ENCODE measurements at regions not wholly inside any gene's neighbourhood (a gene's known extent, or its start where the extent isn't known, plus 50 kb on each side); places are given as distances from the start of the nearest gene placed in this dataset.

DNA sequence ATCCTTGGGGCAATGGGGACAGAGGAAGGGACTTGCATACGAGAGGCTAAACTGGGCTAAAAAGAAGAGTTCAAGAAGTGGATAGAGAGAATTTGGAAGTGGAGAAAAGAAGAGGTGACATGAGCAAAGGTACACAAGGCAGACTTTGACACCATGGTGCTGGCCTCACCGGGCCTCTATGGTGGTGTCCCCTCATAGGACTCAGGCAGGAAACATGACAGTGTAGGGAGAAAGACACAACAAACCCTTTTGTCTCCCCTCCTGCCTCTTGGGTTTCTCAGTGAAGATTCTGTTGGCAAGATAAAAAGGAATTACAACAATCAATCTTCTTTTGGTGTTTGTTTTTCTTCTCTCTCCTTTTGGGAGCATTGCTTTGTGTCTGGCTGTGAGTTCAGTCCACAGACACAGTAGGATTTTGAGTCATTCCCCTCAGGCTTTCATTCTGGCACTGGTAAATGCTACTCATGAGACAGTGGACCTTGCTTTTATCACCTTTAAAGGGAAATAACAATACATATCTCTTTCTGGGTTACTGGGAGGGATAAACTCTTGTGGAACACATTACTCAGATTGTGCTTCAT, 827.7 kb downstream of the TNS3 start:
- Histone ChIP-seq H3F3A (replicated peaks; ENCODE audit: low read depth) (no peaks in the 10 kb centered on the region), H4K20me1 (replicated peaks; ENCODE audit: insufficient read depth) (no peaks in the 10 kb centered on the region), H3K9me2 (ENCODE audit: insufficient read depth) (no peaks in the 10 kb centered on the region; the same call in 1 of the 2 replicates), H3K4me1 (ENCODE audit: insufficient read depth) (no peaks in the 10 kb centered on the region), H3K27me3 (ENCODE audit: insufficient read depth) (no peaks in the 10 kb centered on the region), H3K27ac (ENCODE audit: low read depth) (no peak overlapping the region), H3K4me2 (no peak overlapping the region), H3K4me3 (no peak overlapping the region), H2AFZ (no peak overlapping the region), H3K79me2 (replicated peaks; ENCODE audit: insufficient read depth) (no peaks in the 10 kb centered on the region), H3K36me3 (ENCODE audit: insufficient read depth) (no peaks in the 10 kb centered on the region; the same call in 1 of the 2 replicates)
- Mint-ChIP-seq H3K27ac (no peak overlapping the region), H3K36me3 (ENCODE audit: low read depth) (no peaks in the 10 kb centered on the region), H3K4me1 (peaks cover 2% of the 10 kb centered on the region; the same call in 1 of the 3 replicates), H3K27me3 (ENCODE audit: insufficient read depth, low read depth, poor library complexity) (peaks cover 4% of the 10 kb centered on the region), H3K4me3 (no peak overlapping the region), H3K9me3 (no peaks in the 10 kb centered on the region)
- DNase-seq (ENCODE audit: low spot score) (no peak), ATAC-seq (no peak)
- TF ChIP-seq CREB1 (CRISPR knock-in tag; IDR thresholded peaks at IDR 0.05; ENCODE audit: low read depth) (no peak), POLR2AphosphoS5 (IDR thresholded peaks at IDR 0.05; ENCODE audit: low read depth) (no peak), EZH2 (IDR thresholded peaks at IDR 0.05; ENCODE audit: low read depth, unreplicated experiment) (no peak), EZH2phosphoT487 (IDR thresholded peaks at IDR 0.05; ENCODE audit: unreplicated experiment) (no peak), ZNF114 (CRISPR knock-in tag; IDR thresholded peaks at IDR 0.05) (no peak), NANOG (IDR thresholded peaks at IDR 0.05; ENCODE audit: borderline replicate concordance) (no peak), ZNF331 (CRISPR knock-in tag; IDR thresholded peaks at IDR 0.05; ENCODE audit: low read depth) (no peak), JUNB (IDR thresholded peaks at IDR 0.05; ENCODE audit: unreplicated experiment) (no peak), ZNF462 (CRISPR knock-in tag; IDR thresholded peaks at IDR 0.05) (no peak), STAT1 (IDR thresholded peaks at IDR 0.05; ENCODE audit: unreplicated experiment) (no peak)
- TF ChIP-seq, protein P1, sequence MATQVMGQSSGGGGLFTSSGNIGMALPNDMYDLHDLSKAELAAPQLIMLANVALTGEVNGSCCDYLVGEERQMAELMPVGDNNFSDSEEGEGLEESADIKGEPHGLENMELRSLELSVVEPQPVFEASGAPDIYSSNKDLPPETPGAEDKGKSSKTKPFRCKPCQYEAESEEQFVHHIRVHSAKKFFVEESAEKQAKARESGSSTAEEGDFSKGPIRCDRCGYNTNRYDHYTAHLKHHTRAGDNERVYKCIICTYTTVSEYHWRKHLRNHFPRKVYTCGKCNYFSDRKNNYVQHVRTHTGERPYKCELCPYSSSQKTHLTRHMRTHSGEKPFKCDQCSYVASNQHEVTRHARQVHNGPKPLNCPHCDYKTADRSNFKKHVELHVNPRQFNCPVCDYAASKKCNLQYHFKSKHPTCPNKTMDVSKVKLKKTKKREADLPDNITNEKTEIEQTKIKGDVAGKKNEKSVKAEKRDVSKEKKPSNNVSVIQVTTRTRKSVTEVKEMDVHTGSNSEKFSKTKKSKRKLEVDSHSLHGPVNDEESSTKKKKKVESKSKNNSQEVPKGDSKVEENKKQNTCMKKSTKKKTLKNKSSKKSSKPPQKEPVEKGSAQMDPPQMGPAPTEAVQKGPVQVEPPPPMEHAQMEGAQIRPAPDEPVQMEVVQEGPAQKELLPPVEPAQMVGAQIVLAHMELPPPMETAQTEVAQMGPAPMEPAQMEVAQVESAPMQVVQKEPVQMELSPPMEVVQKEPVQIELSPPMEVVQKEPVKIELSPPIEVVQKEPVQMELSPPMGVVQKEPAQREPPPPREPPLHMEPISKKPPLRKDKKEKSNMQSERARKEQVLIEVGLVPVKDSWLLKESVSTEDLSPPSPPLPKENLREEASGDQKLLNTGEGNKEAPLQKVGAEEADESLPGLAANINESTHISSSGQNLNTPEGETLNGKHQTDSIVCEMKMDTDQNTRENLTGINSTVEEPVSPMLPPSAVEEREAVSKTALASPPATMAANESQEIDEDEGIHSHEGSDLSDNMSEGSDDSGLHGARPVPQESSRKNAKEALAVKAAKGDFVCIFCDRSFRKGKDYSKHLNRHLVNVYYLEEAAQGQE (IDR thresholded peaks at IDR 0.05; ENCODE audit: unreplicated experiment): no peak
- TF ChIP-seq, protein P2, sequence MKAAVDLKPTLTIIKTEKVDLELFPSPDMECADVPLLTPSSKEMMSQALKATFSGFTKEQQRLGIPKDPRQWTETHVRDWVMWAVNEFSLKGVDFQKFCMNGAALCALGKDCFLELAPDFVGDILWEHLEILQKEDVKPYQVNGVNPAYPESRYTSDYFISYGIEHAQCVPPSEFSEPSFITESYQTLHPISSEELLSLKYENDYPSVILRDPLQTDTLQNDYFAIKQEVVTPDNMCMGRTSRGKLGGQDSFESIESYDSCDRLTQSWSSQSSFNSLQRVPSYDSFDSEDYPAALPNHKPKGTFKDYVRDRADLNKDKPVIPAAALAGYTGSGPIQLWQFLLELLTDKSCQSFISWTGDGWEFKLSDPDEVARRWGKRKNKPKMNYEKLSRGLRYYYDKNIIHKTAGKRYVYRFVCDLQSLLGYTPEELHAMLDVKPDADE (IDR thresholded peaks at IDR 0.05): no peak
- TF ChIP-seq, protein P3, sequence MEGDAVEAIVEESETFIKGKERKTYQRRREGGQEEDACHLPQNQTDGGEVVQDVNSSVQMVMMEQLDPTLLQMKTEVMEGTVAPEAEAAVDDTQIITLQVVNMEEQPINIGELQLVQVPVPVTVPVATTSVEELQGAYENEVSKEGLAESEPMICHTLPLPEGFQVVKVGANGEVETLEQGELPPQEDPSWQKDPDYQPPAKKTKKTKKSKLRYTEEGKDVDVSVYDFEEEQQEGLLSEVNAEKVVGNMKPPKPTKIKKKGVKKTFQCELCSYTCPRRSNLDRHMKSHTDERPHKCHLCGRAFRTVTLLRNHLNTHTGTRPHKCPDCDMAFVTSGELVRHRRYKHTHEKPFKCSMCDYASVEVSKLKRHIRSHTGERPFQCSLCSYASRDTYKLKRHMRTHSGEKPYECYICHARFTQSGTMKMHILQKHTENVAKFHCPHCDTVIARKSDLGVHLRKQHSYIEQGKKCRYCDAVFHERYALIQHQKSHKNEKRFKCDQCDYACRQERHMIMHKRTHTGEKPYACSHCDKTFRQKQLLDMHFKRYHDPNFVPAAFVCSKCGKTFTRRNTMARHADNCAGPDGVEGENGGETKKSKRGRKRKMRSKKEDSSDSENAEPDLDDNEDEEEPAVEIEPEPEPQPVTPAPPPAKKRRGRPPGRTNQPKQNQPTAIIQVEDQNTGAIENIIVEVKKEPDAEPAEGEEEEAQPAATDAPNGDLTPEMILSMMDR (conservative IDR thresholded peaks at IDR 0.05; ENCODE audit: low read depth in 2 of 2): no peak
